Peyer's patch (tissue), 4 donors: ENCODE measurements at regions not wholly inside any gene's neighbourhood (a gene's known extent, or its start where the extent isn't known, plus 50 kb on each side); places are given as distances from the start of the nearest gene placed in this dataset.

ENCODE experiments used
- POLR2A ChIP-seq, 2 donors: fragments of 450-650 bp; IDR thresholded peaks; one replicate each; pipeline ENCODE4 v1.5.1; 2017; ENCODE audit warnings: antibody characterized with exemption in 2 of 2, mild to moderate bottlenecking in 2 of 2, moderate library complexity in 2 of 2
- TF ChIP-seq, protein P1 (sequence below), 6 experiments: fragments of 450-650 bp in 4 of 6; fragments of 200-600 bp in 2 of 6; sonication (generic) in 1 of 6; IDR thresholded peaks; one replicate each; pipeline ENCODE4 v1.5.1; 2017 to 2019; ENCODE audit warnings: antibody characterized with exemption in 6 of 6, mild to moderate bottlenecking in 3 of 6, moderate library complexity in 1 of 6

DNA sequence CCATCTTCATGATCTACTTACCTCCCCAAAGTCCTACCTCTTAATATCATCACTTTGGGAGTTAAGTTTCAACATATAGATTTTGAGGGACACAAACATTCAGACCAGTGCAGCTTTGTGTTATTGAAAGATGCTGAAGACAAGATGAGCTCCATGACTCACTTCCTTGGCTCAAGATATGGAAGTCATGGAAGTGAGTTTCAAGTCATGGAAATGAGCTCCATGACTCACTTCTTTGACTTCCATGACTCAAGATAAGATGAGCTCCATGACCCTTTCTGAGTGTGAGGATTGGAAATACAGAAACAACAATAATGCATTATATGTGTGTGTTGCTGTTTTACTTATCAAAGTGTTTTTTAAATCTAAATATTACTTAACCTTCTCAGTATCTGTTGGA is 170.2 kb upstream of the TPRG1 start:
- TF ChIP-seq, protein P1, sequence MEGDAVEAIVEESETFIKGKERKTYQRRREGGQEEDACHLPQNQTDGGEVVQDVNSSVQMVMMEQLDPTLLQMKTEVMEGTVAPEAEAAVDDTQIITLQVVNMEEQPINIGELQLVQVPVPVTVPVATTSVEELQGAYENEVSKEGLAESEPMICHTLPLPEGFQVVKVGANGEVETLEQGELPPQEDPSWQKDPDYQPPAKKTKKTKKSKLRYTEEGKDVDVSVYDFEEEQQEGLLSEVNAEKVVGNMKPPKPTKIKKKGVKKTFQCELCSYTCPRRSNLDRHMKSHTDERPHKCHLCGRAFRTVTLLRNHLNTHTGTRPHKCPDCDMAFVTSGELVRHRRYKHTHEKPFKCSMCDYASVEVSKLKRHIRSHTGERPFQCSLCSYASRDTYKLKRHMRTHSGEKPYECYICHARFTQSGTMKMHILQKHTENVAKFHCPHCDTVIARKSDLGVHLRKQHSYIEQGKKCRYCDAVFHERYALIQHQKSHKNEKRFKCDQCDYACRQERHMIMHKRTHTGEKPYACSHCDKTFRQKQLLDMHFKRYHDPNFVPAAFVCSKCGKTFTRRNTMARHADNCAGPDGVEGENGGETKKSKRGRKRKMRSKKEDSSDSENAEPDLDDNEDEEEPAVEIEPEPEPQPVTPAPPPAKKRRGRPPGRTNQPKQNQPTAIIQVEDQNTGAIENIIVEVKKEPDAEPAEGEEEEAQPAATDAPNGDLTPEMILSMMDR (IDR thresholded peaks at IDR 0.05), result no peak
- TF ChIP-seq POLR2A (IDR thresholded peaks at IDR 0.05), result no peak
